ENCODE measurements at regions not wholly inside any gene's neighbourhood (a gene's known extent, or its start where the extent isn't known, plus 50 kb on each side); places are given as distances from the start of the nearest gene placed in this dataset.

GRCh38 chr5:3913279-3913678 lies 317.6 kb downstream of the IRX1 start:
- no peak overlapping the region for H3K4me2 ChIP-seq (ENCODE audit: low read depth, low read length)
- H3K9me3 ChIP-seq (replicated peaks; ENCODE audit: insufficient read depth, low read length), result no peaks in the 10 kb centered on the region
- H3K9ac ChIP-seq (ENCODE audit: low read length), result no peak overlapping the region
- H3K4me1 ChIP-seq (ENCODE audit: low read length), result no peaks in the 10 kb centered on the region
- no peaks in the 10 kb centered on the region for H3F3A ChIP-seq (ENCODE audit: insufficient read depth, low read length)
- TF ChIP-seq EZH2 (optimal IDR thresholded peaks at IDR 0.05; ENCODE audit: low read depth, low read length) (no peak), EZH2phosphoT487 (IDR thresholded peaks at IDR 0.05; ENCODE audit: low read length) (no peak), CTCF (IDR thresholded peaks at IDR 0.05; ENCODE audit: low read length) (no peak)
- DNase-seq, result no peak
- no peak overlapping the region for H3K27ac ChIP-seq (ENCODE audit: low read length)
- no peaks in the 10 kb centered on the region for H4K20me1 ChIP-seq (ENCODE audit: insufficient read depth, low read length)
- H3K27me3 ChIP-seq (replicated peaks; ENCODE audit: insufficient read depth, low read length), result no peaks in the 10 kb centered on the region
- H2AFZ ChIP-seq (ENCODE audit: low read length), result no peak overlapping the region
- no peaks in the 10 kb centered on the region for H3K9me2 ChIP-seq (replicated peaks; ENCODE audit: insufficient read depth, low read length)
- H3K79me2 ChIP-seq (ENCODE audit: low read length), result no peaks in the 10 kb centered on the region
- no peaks in the 10 kb centered on the region for H3K36me3 ChIP-seq (replicated peaks; ENCODE audit: insufficient read depth, low read length)
- no peak overlapping the region for H3K4me3 ChIP-seq (ENCODE audit: low read length)

GRCh38 chr5:3925022-3925421 lies 329.4 kb downstream of the IRX1 start:
- no peak for TF ChIP-seq EZH2 (optimal IDR thresholded peaks at IDR 0.05; ENCODE audit: low read depth, low read length)
- no peak for TF ChIP-seq EZH2phosphoT487 (IDR thresholded peaks at IDR 0.05; ENCODE audit: low read length)
- no peak for TF ChIP-seq CTCF (IDR thresholded peaks at IDR 0.05; ENCODE audit: low read length)
- no peaks in the 10 kb centered on the region for H3K79me2 ChIP-seq (ENCODE audit: low read length)
- DNase-seq, result no peak
- no peak overlapping the region for H3K4me3 ChIP-seq (ENCODE audit: low read length)
- H3K27ac ChIP-seq (ENCODE audit: low read length), result no peak overlapping the region
- H3K9ac ChIP-seq (ENCODE audit: low read length), result no peak overlapping the region
- H3K27me3 ChIP-seq (replicated peaks; ENCODE audit: insufficient read depth, low read length), result no peaks in the 10 kb centered on the region
- H3K4me1 ChIP-seq (ENCODE audit: low read length), result no peaks in the 10 kb centered on the region
- no peak overlapping the region for H2AFZ ChIP-seq (ENCODE audit: low read length)
- H3K4me2 ChIP-seq (ENCODE audit: low read depth, low read length), result no peak overlapping the region
- H3K9me3 ChIP-seq (replicated peaks; ENCODE audit: insufficient read depth, low read length), result no peaks in the 10 kb centered on the region
- no peaks in the 10 kb centered on the region for H3F3A ChIP-seq (ENCODE audit: insufficient read depth, low read length)
- no peaks in the 10 kb centered on the region for H3K9me2 ChIP-seq (replicated peaks; ENCODE audit: insufficient read depth, low read length)
- no peaks in the 10 kb centered on the region for H3K36me3 ChIP-seq (replicated peaks; ENCODE audit: insufficient read depth, low read length)
- H4K20me1 ChIP-seq (ENCODE audit: insufficient read depth, low read length), result no peaks in the 10 kb centered on the region

- Histone ChIP-seq H4K20me1 (ENCODE audit: insufficient read depth, low read length) (no peaks in the 10 kb centered on the region), H3K36me3 (replicated peaks; ENCODE audit: insufficient read depth, low read length) (no peaks in the 10 kb centered on the region), H3K9ac (ENCODE audit: low read length) (no peak overlapping the region), H3K27me3 (replicated peaks; ENCODE audit: insufficient read depth, low read length) (no peaks in the 10 kb centered on the region), H3F3A (ENCODE audit: insufficient read depth, low read length) (no peaks in the 10 kb centered on the region), H3K79me2 (ENCODE audit: low read length) (no peaks in the 10 kb centered on the region), H2AFZ (ENCODE audit: low read length) (no peak overlapping the region), H3K4me1 (ENCODE audit: low read length) (no peaks in the 10 kb centered on the region), H3K4me3 (ENCODE audit: low read length) (no peak overlapping the region), H3K9me2 (replicated peaks; ENCODE audit: insufficient read depth, low read length) (no peaks in the 10 kb centered on the region), H3K4me2 (ENCODE audit: low read depth, low read length) (no peak overlapping the region), H3K27ac (ENCODE audit: low read length) (no peak overlapping the region), H3K9me3 (replicated peaks; ENCODE audit: insufficient read depth, low read length) (no peaks in the 10 kb centered on the region)
- DNase-seq, result no peak
- TF ChIP-seq EZH2phosphoT487 (IDR thresholded peaks at IDR 0.05; ENCODE audit: low read length), result no peak
- TF ChIP-seq EZH2 (optimal IDR thresholded peaks at IDR 0.05; ENCODE audit: low read depth, low read length), result no peak
- no peak for TF ChIP-seq CTCF (IDR thresholded peaks at IDR 0.05; ENCODE audit: low read length)
Observed at GRCh38 chr5:3925935-3926334, 330.3 kb downstream of the IRX1 start.

Measured in MM.1S (cell line).